ENCODE measurements at regions not wholly inside any gene's neighbourhood (a gene's known extent, or its start where the extent isn't known, plus 50 kb on each side); places are given as distances from the start of the nearest gene placed in this dataset.

- no peaks in the 10 kb centered on the region for H3K36me3 ChIP-seq (ENCODE audit: insufficient read depth, low read length)
- BruUV-seq (replicated peaks): no TSS peak
- TF ChIP-seq CTCF (conservative IDR thresholded peaks at IDR 0.05; ENCODE audit: low read length) (no peak), EZH2phosphoT487 (IDR thresholded peaks at IDR 0.05; ENCODE audit: borderline replicate concordance, low read depth, low read length) (no peak)
- intact Hi-C loops (cut with micrococcal nuclease; ENCODE audit: unreplicated experiment): no loop called here
- no peak overlapping the region for H3K4me3 ChIP-seq (ENCODE audit: low read depth, low read length, poor library complexity, severe bottlenecking)
- H3K27ac ChIP-seq (ENCODE audit: low read depth, low read length, poor library complexity, severe bottlenecking): no peak overlapping the region
- H3K4me1 ChIP-seq (ENCODE audit: insufficient read depth, low read length, poor library complexity, severe bottlenecking): no peaks in the 10 kb centered on the region
- no peaks in the 10 kb centered on the region for H4K20me1 ChIP-seq (ENCODE audit: insufficient read depth, low read length)
- ChIA-PET CTCF (ENCODE audit: unreplicated experiment) (no interaction called here), POLR2A (no interaction called here)
- H2AFZ ChIP-seq (ENCODE audit: low read length): no peak overlapping the region
- H3K79me2 ChIP-seq (ENCODE audit: insufficient read depth, low read depth, low read length): no peaks in the 10 kb centered on the region
- no peaks in the 10 kb centered on the region for H3K9me2 ChIP-seq (ENCODE audit: insufficient read depth, low read length)
- no peak overlapping the region for H3K4me2 ChIP-seq (ENCODE audit: low read length)
- H3K9me3 ChIP-seq (ENCODE audit: low read length): no peaks in the 10 kb centered on the region
- DNase-seq (ENCODE audit: low spot score): no peak
Measured at GRCh38 chr2:107663632-107664031, 163.1 kb upstream of the RGPD4 start.

GRCh38 chr2:107669335-107669734 is 157.4 kb upstream of the RGPD4 start:
- H3K9me3 ChIP-seq (ENCODE audit: low read length): no peaks in the 10 kb centered on the region
- no peak overlapping the region for H3K4me2 ChIP-seq (ENCODE audit: low read length)
- no peaks in the 10 kb centered on the region for H3K9me2 ChIP-seq (ENCODE audit: insufficient read depth, low read length)
- TF ChIP-seq EZH2phosphoT487 (IDR thresholded peaks at IDR 0.05; ENCODE audit: borderline replicate concordance, low read depth, low read length): no peak
- 0 out of 2 replicates have a peak, but pooled peaks have one; percentile 34 for TF ChIP-seq CTCF (conservative IDR thresholded peaks at IDR 0.05; ENCODE audit: low read length)
- H3K79me2 ChIP-seq (ENCODE audit: insufficient read depth, low read depth, low read length): no peaks in the 10 kb centered on the region
- H3K36me3 ChIP-seq (ENCODE audit: insufficient read depth, low read length): no peaks in the 10 kb centered on the region
- BruUV-seq (replicated peaks): no TSS peak
- POLR2A ChIA-PET: no interaction called here
- H3K4me3 ChIP-seq (ENCODE audit: low read depth, low read length, poor library complexity, severe bottlenecking): no peak overlapping the region
- no peaks in the 10 kb centered on the region for H4K20me1 ChIP-seq (ENCODE audit: insufficient read depth, low read length)
- H2AFZ ChIP-seq (ENCODE audit: low read length): no peak overlapping the region
- no peak overlapping the region for H3K27ac ChIP-seq (ENCODE audit: low read depth, low read length, poor library complexity, severe bottlenecking)
- no peaks in the 10 kb centered on the region for H3K4me1 ChIP-seq (ENCODE audit: insufficient read depth, low read length, poor library complexity, severe bottlenecking)
- DNase-seq (ENCODE audit: low spot score): no peak
- intact Hi-C loops (cut with micrococcal nuclease; ENCODE audit: unreplicated experiment): no loop called here
- CTCF ChIA-PET (ENCODE audit: unreplicated experiment): no interaction called here

- TF ChIP-seq CTCF (conservative IDR thresholded peaks at IDR 0.05; ENCODE audit: low read length) (no peak), EZH2phosphoT487 (IDR thresholded peaks at IDR 0.05; ENCODE audit: borderline replicate concordance, low read depth, low read length) (no peak)
- ChIA-PET CTCF (ENCODE audit: unreplicated experiment) (no interaction called here), POLR2A (no interaction called here)
- intact Hi-C loops (cut with micrococcal nuclease; ENCODE audit: unreplicated experiment): no loop called here
- Histone ChIP-seq H3K9me3 (ENCODE audit: low read length) (no peaks in the 10 kb centered on the region), H3K4me2 (ENCODE audit: low read length) (no peak overlapping the region), H4K20me1 (ENCODE audit: insufficient read depth, low read length) (no peaks in the 10 kb centered on the region), H3K79me2 (ENCODE audit: insufficient read depth, low read depth, low read length) (no peaks in the 10 kb centered on the region), H3K27ac (ENCODE audit: low read depth, low read length, poor library complexity, severe bottlenecking) (no peak overlapping the region), H3K36me3 (ENCODE audit: insufficient read depth, low read length) (no peaks in the 10 kb centered on the region), H2AFZ (ENCODE audit: low read length) (no peak overlapping the region), H3K4me1 (ENCODE audit: insufficient read depth, low read length, poor library complexity, severe bottlenecking) (no peaks in the 10 kb centered on the region), H3K4me3 (ENCODE audit: low read depth, low read length, poor library complexity, severe bottlenecking) (no peak overlapping the region), H3K9me2 (ENCODE audit: insufficient read depth, low read length) (no peaks in the 10 kb centered on the region)
- DNase-seq (ENCODE audit: low spot score): no peak
- no TSS peak for BruUV-seq (replicated peaks)
Measured at GRCh38 chr2:107681936-107682335, 144.8 kb upstream of the RGPD4 start.
